Fibroblast of skin of left biceps (primary cell): ENCODE measurements at regions not wholly inside any gene's neighbourhood (a gene's known extent, or its start where the extent isn't known, plus 50 kb on each side); places are given as distances from the start of the nearest gene placed in this dataset.
A peak's percentile ranks its signal among the peaks of the same experiment; 100 is the strongest.

Source experiments
- DNase-seq, 2 experiments: peaks; one replicate each; pipeline ENCODE4 v3.0.0-alpha.2; 2013; ENCODE audit warnings: low read depth in 2 of 2

GRCh38 chrX:120819126-120819525, 56.5 kb downstream of the CT47B1 start:
- no peak for DNase-seq

GRCh38 chrX:120813982-120814381, 61.7 kb downstream of the CT47B1 start:
- DNase-seq: no peak

GRCh38 chrX:120801426-120801825, 74.2 kb downstream of the CT47B1 start:
- no peak for DNase-seq

- DNase-seq: no peak
These were observed 78.3 kb downstream of the CT47B1 start for GRCh38 chrX:120797188-120797851.

GRCh38 chrX:120795301-120795700, 80.4 kb downstream of the CT47B1 start:
- DNase-seq: no peak

- DNase-seq: no peak
These were observed 81.1 kb downstream of the CT47B1 start for GRCh38 chrX:120794525-120794975.

GRCh38 chrX:120793098-120793497, 82.6 kb downstream of the CT47B1 start:
- no peak for DNase-seq

- DNase-seq: no peak
These were observed 84.5 kb downstream of the CT47B1 start for GRCh38 chrX:120791013-120791643.

- no peak for DNase-seq
These were observed 85.1 kb downstream of the CT47B1 start for GRCh38 chrX:120790552-120790951.

GRCh38 chrX:120790118-120790517, 85.5 kb downstream of the CT47B1 start:
- DNase-seq: no peak

GRCh38 chrX:120781403-120781802, 94.3 kb downstream of the CT47B1 start:
- peak in 1 of 2 experiments; percentile 45 for DNase-seq

GRCh38 chrX:120775959-120776358, 99.7 kb downstream of the CT47B1 start:
- no peak for DNase-seq

- DNase-seq: no peak
These were observed 101.1 kb downstream of the CT47B1 start for GRCh38 chrX:120774606-120775005.

- DNase-seq: no peak
These were observed 101.9 kb downstream of the CT47B1 start for GRCh38 chrX:120773801-120774200.

- no peak for DNase-seq
These were observed 105.9 kb downstream of the CT47B1 start for GRCh38 chrX:120769576-120770341.

GRCh38 chrX:120768681-120769080, 107.0 kb downstream of the CT47B1 start:
- DNase-seq: no peak

GRCh38 chrX:120768254-120768653, 107.4 kb downstream of the CT47B1 start:
- no peak for DNase-seq

- DNase-seq: no peak
These were observed 112.4 kb downstream of the CT47B1 start for GRCh38 chrX:120763269-120763668.

GRCh38 chrX:120761810-120762209, 113.9 kb downstream of the CT47B1 start:
- DNase-seq: peak; percentile 57 to 59

- no peak for DNase-seq
These were observed 116.0 kb downstream of the CT47B1 start for GRCh38 chrX:120759685-120760084.

GRCh38 chrX:120755066-120755846, 120.4 kb downstream of the CT47B1 start:
- no peak for DNase-seq
